HUES6 (cell line): ENCODE measurements at regions not wholly inside any gene's neighbourhood (a gene's known extent, or its start where the extent isn't known, plus 50 kb on each side); places are given as distances from the start of the nearest gene placed in this dataset.

Source experiments
- H3K27ac ChIP-seq: 2 replicates; pipeline ENCODE4 v1.7.0; 2013; ENCODE audit warnings: low read depth, mild to moderate bottlenecking, low read length, inconsistent platforms
- H3K27me3 ChIP-seq: 2 replicates; pipeline ENCODE4 v1.6.1; 2013; ENCODE audit warnings: low read length; ENCODE audit not compliant: control insufficient read depth, insufficient read depth
- H3K36me3 ChIP-seq: 2 replicates; pipeline ENCODE4 v1.6.1; 2013; ENCODE audit warnings: low read length; ENCODE audit not compliant: control insufficient read depth, insufficient read depth
- H3K4me1 ChIP-seq: 2 replicates; pipeline ENCODE4 v1.6.1; 2013; ENCODE audit warnings: low read length; ENCODE audit not compliant: control insufficient read depth, insufficient read depth
- H3K4me3 ChIP-seq: 2 replicates; pipeline ENCODE4 v1.5.1; 2013; ENCODE audit warnings: low read depth, low read length
- H3K9ac ChIP-seq: one replicate; pipeline ENCODE4 v1.6.1; 2013; ENCODE audit warnings: mild to moderate bottlenecking, low read length
- H3K9me3 ChIP-seq: 2 replicates; pipeline ENCODE4 v1.6.1; 2013; ENCODE audit warnings: low read depth, low read length; ENCODE audit not compliant: control insufficient read depth, insufficient read depth

DNA sequence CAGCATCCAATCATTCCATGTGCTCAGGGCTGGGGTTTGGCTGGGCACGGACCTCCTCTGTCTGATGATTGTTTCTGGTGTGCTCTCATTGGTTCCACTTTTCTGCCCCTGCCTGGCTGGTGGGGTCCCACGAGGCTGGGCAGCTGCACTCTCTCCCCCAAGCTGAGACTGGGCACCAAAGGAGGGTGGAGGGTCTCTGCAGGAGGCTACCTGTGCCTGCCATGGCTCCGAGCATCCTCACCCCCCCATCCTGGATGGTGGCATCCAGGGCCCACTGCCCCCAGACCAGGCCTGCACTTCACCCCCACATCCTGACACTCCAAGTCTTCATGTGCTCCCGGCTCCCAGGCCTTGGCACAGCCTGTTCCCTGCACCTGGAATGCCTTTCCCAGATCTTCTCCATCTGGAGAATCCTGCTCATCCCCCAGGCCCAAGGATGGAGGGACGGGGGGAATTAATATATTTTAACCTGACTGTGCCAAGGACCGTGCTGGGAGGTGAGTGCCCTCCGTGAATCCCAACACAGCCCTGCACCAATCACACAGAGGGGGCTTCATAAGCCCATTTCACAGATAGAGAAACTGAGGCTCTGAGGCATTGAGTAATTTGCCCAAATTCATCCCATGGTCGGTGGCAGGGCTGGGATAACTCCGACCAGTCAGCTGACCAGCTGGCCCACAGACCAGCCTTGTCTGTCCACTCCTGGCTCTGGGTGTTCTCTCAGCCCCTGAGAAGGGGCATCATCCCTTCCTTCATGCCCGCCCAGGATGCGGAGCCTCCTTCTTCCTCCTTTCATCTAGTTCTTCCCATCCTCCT lies 403.4 kb downstream of the MATN1 start:
- Histone ChIP-seq H3K27ac (no peak overlapping the region), H3K27me3 (no peaks in the 10 kb centered on the region), H3K4me1 (0 out of 2 replicates have a peak, but pooled peaks cover 3% of the 10 kb centered on the region), H3K9ac (no peak overlapping the region), H3K9me3 (peaks cover 5% of the 10 kb centered on the region; the same call in 1 of the 2 replicates), H3K36me3 (no peaks in the 10 kb centered on the region), H3K4me3 (no peak overlapping the region)

DNA sequence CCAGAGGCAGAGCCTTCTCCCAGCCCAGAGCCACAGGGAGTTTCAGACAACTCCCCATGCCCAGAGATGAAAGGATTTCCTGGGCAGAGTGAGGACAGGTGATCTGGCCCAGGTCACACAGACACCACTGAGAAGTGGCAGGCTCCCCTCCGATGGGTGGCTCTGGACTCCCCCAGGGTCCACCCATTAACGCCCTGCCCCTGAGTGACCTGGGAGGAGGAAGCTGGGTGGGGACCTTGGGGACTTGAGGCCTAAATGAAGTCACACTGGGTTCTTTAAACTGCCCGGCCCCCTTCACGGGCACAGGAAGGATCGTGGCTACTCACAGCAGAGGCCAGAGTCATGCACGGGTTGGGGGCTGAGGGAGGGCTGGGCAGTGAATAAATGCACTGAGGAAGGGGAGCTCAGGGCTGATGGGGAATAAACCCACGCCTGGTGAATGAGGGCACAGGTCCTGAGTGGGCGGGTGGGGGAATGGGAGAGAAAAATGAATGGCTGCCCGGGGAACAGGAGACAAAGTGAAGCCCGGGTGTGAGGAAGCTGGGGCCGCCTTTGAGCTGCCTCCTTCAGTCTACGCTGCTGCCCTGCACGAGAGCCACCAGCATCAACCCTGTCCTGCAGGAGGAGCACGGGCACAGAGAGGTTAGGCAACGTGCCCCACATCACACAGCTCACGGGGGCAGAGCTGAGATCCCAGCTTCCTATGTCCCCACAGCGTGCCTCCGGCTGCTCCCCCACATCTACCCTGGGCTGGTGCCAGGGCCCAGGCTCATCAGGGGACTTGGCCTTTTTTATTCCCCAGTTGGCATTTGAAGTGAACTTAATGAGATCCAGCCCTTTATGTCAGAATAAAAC lies 404.3 kb downstream of the MATN1 start:
- Histone ChIP-seq H3K27me3 (no peaks in the 10 kb centered on the region), H3K9ac (no peak overlapping the region), H3K9me3 (peaks cover 5% of the 10 kb centered on the region; the same call in 1 of the 2 replicates), H3K36me3 (no peaks in the 10 kb centered on the region), H3K4me3 (no peak overlapping the region), H3K27ac (no peak overlapping the region), H3K4me1 (0 out of 2 replicates have a peak, but pooled peaks cover 3% of the 10 kb centered on the region)

DNA sequence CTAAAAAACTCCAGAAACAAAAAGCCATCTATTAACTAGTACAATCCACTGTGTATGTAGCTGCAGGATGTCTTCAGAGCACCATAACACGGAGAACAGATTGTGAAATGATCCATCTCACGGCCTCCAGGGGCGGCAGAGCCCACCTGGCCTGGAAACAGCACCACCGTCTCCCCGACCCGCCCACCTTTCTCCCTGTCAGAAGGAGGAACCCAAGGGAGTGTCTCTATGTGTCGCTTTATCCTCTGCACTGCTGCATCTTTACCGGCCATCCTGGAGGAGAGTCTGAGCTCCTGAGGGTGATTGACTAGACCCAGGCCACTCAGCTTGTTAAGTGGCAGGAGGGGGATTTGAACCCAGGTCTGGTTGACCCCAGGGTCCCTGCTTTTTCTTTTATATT lies 405.0 kb downstream of the MATN1 start:
- no peak overlapping the region for H3K4me3 ChIP-seq
- no peak overlapping the region for H3K27ac ChIP-seq
- peaks cover 5% of the 10 kb centered on the region; the same call in 1 of the 2 replicates for H3K9me3 ChIP-seq
- H3K36me3 ChIP-seq, result no peaks in the 10 kb centered on the region
- H3K4me1 ChIP-seq, result 0 out of 2 replicates have a peak, but pooled peaks cover 3% of the 10 kb centered on the region
- H3K27me3 ChIP-seq, result no peaks in the 10 kb centered on the region
- H3K9ac ChIP-seq, result no peak overlapping the region

DNA sequence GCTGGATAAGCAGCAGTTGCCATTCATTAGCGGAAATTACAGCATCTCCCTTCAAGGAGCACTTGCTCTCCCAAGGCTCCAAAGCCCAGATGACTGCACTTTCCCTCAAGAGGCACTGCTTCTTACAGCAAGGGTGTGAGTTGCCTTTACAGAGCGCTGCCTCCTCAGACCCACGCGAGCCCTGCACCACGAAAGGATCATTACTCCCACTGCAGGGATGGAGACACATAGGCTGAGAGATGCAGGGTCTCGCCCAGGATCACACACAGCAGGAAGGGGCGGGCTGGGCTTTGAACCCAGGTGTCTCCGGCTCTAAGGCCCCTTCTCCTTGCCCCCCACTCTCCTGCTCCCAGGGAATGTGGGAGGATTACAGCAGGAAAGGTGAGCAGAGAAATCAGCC lies 405.5 kb downstream of the MATN1 start:
- Histone ChIP-seq H3K27ac (no peak overlapping the region), H3K4me3 (no peak overlapping the region), H3K27me3 (no peaks in the 10 kb centered on the region), H3K4me1 (0 out of 2 replicates have a peak, but pooled peaks cover 3% of the 10 kb centered on the region), H3K9ac (no peak overlapping the region), H3K9me3 (peaks cover 5% of the 10 kb centered on the region; the same call in 1 of the 2 replicates), H3K36me3 (no peaks in the 10 kb centered on the region)

DNA sequence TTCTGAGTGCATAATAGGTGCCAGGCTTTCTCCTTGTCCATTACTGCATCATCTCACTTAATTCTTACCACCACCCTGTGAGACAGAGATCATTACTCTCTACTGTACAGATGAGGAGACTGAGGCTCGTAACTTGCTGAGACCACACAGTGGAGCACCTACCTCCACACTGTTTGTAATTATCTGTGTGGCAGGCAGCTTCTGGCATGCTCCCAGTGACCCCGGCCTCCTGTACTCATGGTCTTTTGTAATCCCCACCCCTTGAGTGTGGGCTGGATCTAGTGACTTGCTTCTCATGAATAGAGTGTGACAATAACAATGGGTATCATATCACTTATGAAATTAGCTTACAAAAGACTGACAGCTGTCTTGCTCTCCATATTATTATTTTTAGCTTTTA lies 407.3 kb downstream of the MATN1 start:
- Histone ChIP-seq H3K27me3 (no peaks in the 10 kb centered on the region), H3K9me3 (peaks cover 5% of the 10 kb centered on the region; the same call in 1 of the 2 replicates), H3K27ac (no peak overlapping the region), H3K4me3 (no peak overlapping the region), H3K36me3 (no peaks in the 10 kb centered on the region), H3K9ac (no peak overlapping the region), H3K4me1 (0 out of 2 replicates have a peak, but pooled peaks cover 3% of the 10 kb centered on the region)

- H3K27ac ChIP-seq, result no peak overlapping the region
- peaks cover 5% of the 10 kb centered on the region; the same call in 1 of the 2 replicates for H3K9me3 ChIP-seq
- H3K36me3 ChIP-seq, result no peaks in the 10 kb centered on the region
- H3K9ac ChIP-seq, result no peak overlapping the region
- H3K27me3 ChIP-seq, result no peaks in the 10 kb centered on the region
- H3K4me3 ChIP-seq, result no peak overlapping the region
- H3K4me1 ChIP-seq, result 0 out of 2 replicates have a peak, but pooled peaks cover 3% of the 10 kb centered on the region
Observed at GRCh38 chr1:30315185-30315960, 408.0 kb downstream of the MATN1 start.

DNA sequence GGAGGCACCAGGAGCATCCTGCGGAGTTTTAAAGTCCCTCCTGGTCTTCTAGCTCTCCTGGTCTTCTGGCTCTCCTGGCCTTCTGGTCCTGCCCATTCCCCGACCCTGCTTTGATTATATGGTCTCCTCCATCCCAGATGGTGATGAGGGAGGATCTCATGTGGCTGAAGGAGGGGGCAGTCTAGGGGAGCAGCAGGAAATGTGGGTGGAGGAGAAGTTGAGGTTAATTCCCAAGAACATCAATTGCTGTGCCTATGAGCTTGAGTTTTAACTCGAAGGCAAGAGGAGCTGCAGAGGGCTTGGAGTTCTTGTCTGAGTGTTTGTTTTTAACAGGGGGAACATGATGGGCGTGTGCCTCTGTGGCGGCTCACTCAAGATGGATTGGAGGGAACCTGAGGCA lies 408.8 kb downstream of the MATN1 start:
- no peaks in the 10 kb centered on the region for H3K27me3 ChIP-seq

GRCh38 chr1:30313584-30313983 lies 409.8 kb downstream of the MATN1 start:
- Histone ChIP-seq H3K27ac (no peak overlapping the region), H3K4me1 (0 out of 2 replicates have a peak, but pooled peaks cover 3% of the 10 kb centered on the region), H3K9ac (no peak overlapping the region), H3K36me3 (no peaks in the 10 kb centered on the region), H3K9me3 (peaks cover 5% of the 10 kb centered on the region; the same call in 1 of the 2 replicates), H3K27me3 (no peaks in the 10 kb centered on the region), H3K4me3 (no peak overlapping the region)

More for the DNA sequence above, 408.8 kb downstream of the MATN1 start:
- Histone ChIP-seq H3K36me3 (no peaks in the 10 kb centered on the region), H3K4me3 (no peak overlapping the region), H3K9ac (no peak overlapping the region), H3K4me1 (0 out of 2 replicates have a peak, but pooled peaks cover 3% of the 10 kb centered on the region), H3K9me3 (peaks cover 5% of the 10 kb centered on the region; the same call in 1 of the 2 replicates), H3K27ac (no peak overlapping the region)

GRCh38 chr1:30313176-30313575 lies 410.2 kb downstream of the MATN1 start:
- Histone ChIP-seq H3K27me3 (no peaks in the 10 kb centered on the region), H3K36me3 (no peaks in the 10 kb centered on the region), H3K9ac (no peak overlapping the region), H3K27ac (no peak overlapping the region), H3K4me3 (no peak overlapping the region), H3K4me1 (0 out of 2 replicates have a peak, but pooled peaks cover 2% of the 10 kb centered on the region), H3K9me3 (peaks cover 5% of the 10 kb centered on the region; the same call in 1 of the 2 replicates)

DNA sequence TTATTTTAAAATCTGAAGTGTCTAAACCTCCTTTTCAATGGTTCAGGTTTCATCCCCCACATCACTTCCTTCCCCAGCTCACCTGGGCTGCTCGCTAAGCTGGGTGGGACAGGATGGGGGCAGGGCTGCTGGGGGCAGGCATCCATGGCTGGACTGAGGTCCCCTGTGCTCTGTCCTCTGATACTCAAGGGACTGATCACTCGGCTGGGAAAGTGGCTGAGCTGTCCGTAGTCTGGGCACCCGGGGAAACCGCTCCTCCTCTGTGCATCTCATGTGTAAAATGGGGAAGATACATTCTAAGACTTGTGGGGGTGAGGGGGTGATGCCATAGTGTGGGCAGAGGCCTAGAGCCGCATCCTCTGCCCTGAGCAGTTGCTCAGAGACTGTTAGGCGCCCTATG lies 411.2 kb downstream of the MATN1 start:
- H3K27ac ChIP-seq, result no peak overlapping the region
- no peaks in the 10 kb centered on the region for H3K36me3 ChIP-seq
- H3K9ac ChIP-seq, result no peak overlapping the region
- no peaks in the 10 kb centered on the region for H3K27me3 ChIP-seq
- no peaks in the 10 kb centered on the region for H3K4me1 ChIP-seq
- H3K9me3 ChIP-seq, result peaks cover 5% of the 10 kb centered on the region; the same call in 1 of the 2 replicates
- H3K4me3 ChIP-seq, result no peak overlapping the region
